Upper lobe of right lung (tissue), 1 donor: ENCODE measurements at regions not wholly inside any gene's neighbourhood (a gene's known extent, or its start where the extent isn't known, plus 50 kb on each side); places are given as distances from the start of the nearest gene placed in this dataset.
"Not testable (repeated sequence)": the region's sequence is repeated elsewhere in the genome, so short reads cannot be mapped to it uniquely, and the experiment has no call there.

ENCODE experiments used
- ATAC-seq: fragments of 200-7000 bp; cut with Tn5 transposase; one replicate; pipeline ENCODE4 v1.9.1; 2020; ENCODE audit warnings: mild to moderate bottlenecking, moderate library complexity
- DNase-seq: peaks from one replicate; pipeline ENCODE4 v3.0.0-alpha.2; 2020
- H3K27ac ChIP-seq: fragments of 200-600 bp; one replicate; pipeline ENCODE4 v1.8.0; 2022
- H3K27me3 ChIP-seq: fragments of 200-600 bp; one replicate; pipeline ENCODE4 v1.8.0; 2022; ENCODE audit warnings: mild to moderate bottlenecking
- H3K36me3 ChIP-seq: fragments of 200-600 bp; one replicate; pipeline ENCODE4 v1.8.0; 2022
- H3K4me1 ChIP-seq: fragments of 200-600 bp; one replicate; pipeline ENCODE4 v1.8.0; 2022
- H3K4me3 ChIP-seq: fragments of 200-600 bp; one replicate; pipeline ENCODE4 v1.8.0; 2022; ENCODE audit warnings: mild to moderate bottlenecking
- H3K9me3 ChIP-seq: fragments of 200-600 bp; one replicate; pipeline ENCODE4 v1.8.0; 2022
- intact Hi-C: fragments of 100-400 bp; cut with DNase I; formaldehyde crosslinking; loops from one replicate; pipeline ENCODE4 v1.11.0; 2022
- TF ChIP-seq, protein P1 (sequence below): fragments of 200-600 bp; IDR thresholded peaks from one replicate; pipeline ENCODE4 v1.8.0; 2022; ENCODE audit warnings: antibody characterized with exemption
- donor health status: DM: no; HTN: yes; CAD: no; lungs with severe emphysema.

DNA sequence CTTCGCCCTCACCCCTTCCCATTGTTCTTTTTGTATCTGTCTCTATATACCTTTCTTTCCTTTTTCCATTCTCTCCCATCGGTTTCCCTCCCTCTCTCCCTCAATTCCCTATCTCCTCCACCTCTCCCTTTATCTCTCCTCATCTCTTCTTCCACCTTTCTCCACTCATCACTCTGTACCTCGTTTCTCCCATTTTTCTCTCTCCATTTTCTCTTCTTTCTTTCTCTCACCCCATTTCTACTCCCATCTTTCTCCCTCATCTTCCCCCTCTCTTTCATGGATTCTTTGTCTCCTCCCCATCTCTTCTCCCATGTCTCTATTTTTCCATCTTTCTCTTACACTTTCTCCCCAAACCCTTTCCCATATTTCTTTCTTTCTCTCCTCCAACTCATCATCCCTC lies 385.9 kb upstream of the CLINT1 start:
- Histone ChIP-seq H3K9me3 (no peaks in the 10 kb centered on the region), H3K27me3 (peaks cover 5% of the 10 kb centered on the region), H3K4me1 (no peaks in the 10 kb centered on the region), H3K36me3 (no peaks in the 10 kb centered on the region), H3K27ac (no peak overlapping the region), H3K4me3 (no peak overlapping the region)
- intact Hi-C loops, result no loop called here
- no peak for DNase-seq
- no peak for ATAC-seq
- TF ChIP-seq, protein P1, sequence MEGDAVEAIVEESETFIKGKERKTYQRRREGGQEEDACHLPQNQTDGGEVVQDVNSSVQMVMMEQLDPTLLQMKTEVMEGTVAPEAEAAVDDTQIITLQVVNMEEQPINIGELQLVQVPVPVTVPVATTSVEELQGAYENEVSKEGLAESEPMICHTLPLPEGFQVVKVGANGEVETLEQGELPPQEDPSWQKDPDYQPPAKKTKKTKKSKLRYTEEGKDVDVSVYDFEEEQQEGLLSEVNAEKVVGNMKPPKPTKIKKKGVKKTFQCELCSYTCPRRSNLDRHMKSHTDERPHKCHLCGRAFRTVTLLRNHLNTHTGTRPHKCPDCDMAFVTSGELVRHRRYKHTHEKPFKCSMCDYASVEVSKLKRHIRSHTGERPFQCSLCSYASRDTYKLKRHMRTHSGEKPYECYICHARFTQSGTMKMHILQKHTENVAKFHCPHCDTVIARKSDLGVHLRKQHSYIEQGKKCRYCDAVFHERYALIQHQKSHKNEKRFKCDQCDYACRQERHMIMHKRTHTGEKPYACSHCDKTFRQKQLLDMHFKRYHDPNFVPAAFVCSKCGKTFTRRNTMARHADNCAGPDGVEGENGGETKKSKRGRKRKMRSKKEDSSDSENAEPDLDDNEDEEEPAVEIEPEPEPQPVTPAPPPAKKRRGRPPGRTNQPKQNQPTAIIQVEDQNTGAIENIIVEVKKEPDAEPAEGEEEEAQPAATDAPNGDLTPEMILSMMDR, result no peak

DNA sequence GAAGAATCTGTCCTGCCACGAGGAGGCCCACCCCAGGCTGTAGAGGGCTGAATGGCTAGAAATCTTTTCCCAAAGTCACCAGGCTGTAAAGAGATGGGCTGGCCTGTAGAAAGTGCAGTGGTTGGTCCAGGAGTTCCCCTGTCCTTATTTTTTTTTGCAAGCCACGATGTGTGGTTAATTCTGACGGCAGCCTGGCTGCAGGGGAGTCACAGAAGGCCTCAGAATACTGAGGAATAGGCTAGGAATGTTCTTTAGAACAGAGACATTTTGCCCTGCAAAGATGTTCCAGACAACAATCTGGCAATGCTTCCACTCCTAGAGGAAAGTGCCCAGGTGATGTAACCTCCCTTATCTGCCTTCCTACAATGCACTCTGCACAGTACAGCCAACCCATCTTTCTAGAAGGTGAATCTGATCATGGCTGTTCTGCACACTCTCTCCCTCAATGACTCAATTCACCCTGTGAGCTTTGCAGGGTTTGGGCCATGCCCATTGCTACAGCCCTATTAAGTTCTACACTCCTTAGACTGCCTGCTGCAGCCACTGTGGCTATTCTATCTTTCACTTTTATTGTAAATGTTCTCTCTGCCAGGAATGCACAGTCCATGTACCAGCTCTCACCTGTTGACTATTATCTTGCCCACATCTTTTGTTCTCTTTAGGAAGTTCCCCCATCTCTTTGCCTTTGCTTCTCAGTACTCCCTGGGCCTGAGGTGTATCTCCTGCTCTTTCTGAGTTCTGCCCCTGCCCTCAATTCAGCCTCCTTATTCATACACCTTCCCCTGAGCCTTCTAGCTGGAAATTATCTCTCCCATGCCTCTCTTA lies 377.8 kb upstream of the CLINT1 start:
- ATAC-seq (no peak), DNase-seq (no peak)
- intact Hi-C loops, result no loop called here
- Histone ChIP-seq H3K27ac (no peak overlapping the region), H3K9me3 (no peaks in the 10 kb centered on the region), H3K27me3 (no peaks in the 10 kb centered on the region), H3K4me3 (no peak overlapping the region), H3K4me1 (no peaks in the 10 kb centered on the region), H3K36me3 (no peaks in the 10 kb centered on the region)
- TF ChIP-seq, protein P1, result no peak

DNA sequence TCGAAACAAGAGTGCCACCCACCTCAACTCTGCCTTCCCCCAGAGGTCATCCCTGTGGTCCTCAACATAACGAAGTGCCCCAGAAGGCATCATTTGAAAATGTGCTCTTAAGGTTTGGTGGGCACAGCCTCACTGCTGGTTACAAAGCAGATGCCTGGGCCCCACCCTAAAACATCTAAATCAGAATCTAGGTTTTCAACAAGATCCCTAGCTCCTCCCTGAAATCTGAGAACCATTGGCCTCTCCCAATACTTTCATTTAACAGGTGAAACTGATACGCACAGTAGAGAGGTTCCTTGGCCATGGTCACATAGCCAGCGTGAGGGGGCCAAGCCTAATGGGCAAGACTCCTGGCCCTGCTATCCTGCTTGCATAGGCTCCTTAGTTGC lies 376.2 kb upstream of the CLINT1 start:
- Histone ChIP-seq H3K36me3 (no peaks in the 10 kb centered on the region), H3K27ac (no peak overlapping the region), H3K4me3 (no peak overlapping the region), H3K27me3 (no peaks in the 10 kb centered on the region), H3K4me1 (no peaks in the 10 kb centered on the region), H3K9me3 (no peaks in the 10 kb centered on the region)
- ATAC-seq (no peak), DNase-seq (no peak)
- intact Hi-C loops, result no loop called here
- TF ChIP-seq, protein P1, result no peak

DNA sequence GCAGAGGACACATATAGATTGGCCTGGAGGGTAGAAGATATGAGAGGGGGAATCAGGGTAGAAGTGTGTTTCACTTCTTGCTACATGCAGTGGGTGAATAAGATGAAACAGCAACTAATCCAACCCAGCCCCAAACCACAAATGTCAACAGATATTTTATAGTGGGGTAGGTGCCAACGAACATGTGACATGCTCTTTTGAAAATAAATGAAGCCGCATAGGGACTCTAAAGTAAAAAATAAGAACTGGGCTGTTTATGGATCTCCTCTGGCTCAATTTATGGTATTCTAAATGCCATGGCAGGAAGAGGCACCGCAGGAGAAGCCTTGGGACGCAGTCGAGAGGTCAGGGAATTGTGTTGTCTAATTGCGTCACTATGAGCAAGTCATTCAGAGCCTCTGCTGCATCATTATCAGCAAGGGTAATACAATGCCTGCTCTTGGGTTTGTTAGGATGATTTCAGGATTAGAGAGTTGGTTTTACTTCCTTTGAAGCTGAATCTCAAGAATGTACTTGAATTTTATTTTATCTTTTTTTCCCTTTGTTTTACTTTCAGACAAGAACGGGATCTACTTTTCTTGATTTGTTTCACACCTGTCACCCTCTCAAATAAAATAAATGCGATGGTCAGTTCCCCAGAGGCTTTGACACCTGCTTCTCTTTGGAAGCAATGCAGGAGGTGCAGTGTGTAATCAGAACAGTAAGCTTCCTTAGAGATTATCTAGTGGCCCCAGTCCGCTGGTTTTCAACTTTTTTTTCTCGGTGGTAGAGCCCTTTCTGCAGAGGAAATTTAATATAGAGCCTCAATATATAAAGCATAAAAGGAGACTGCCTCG lies 375.6 kb upstream of the CLINT1 start:
- Histone ChIP-seq H3K4me3 (no peak overlapping the region), H3K27me3 (no peaks in the 10 kb centered on the region), H3K36me3 (no peaks in the 10 kb centered on the region), H3K9me3 (no peaks in the 10 kb centered on the region), H3K27ac (no peak overlapping the region), H3K4me1 (no peaks in the 10 kb centered on the region)
- TF ChIP-seq, protein P1, result no peak
- intact Hi-C loops, result no loop called here
- ATAC-seq (no peak), DNase-seq (no peak)

DNA sequence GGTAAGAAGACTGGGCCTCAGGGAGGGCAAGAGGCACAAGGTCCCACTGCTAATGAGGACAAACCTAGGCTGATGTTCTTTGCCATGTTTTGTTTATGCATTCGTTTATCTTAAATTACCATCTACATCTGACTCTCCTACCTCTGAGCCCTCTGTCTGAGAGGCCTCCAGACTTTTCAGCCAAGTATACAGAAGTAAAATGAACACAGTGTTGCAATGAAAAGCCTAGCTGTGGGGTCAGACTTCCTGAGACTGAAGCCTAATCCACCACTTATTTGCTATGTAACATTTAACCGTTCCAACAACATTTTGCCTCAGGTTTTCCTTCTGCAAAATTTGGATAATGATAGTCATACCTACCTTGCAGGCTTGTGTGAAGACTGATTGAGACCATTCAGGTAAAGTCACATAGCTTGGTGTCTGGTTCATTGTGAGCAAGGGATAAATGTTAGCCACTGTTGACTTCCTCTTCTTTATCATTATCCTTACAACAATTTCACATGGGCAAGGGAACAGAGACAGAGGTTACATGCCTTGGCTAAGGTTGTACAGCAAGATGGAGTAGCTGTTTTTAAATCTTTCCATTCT lies 374.9 kb upstream of the CLINT1 start:
- intact Hi-C loops, result no loop called here
- no peak overlapping the region for H3K27ac ChIP-seq
- no peaks in the 10 kb centered on the region for H3K36me3 ChIP-seq
- no peaks in the 10 kb centered on the region for H3K27me3 ChIP-seq
- DNase-seq, result no peak
- no peak overlapping the region for H3K4me3 ChIP-seq
- no peaks in the 10 kb centered on the region for H3K9me3 ChIP-seq
- peak; percentile 50 for ATAC-seq
- no peaks in the 10 kb centered on the region for H3K4me1 ChIP-seq
- TF ChIP-seq, protein P1, result no peak

DNA sequence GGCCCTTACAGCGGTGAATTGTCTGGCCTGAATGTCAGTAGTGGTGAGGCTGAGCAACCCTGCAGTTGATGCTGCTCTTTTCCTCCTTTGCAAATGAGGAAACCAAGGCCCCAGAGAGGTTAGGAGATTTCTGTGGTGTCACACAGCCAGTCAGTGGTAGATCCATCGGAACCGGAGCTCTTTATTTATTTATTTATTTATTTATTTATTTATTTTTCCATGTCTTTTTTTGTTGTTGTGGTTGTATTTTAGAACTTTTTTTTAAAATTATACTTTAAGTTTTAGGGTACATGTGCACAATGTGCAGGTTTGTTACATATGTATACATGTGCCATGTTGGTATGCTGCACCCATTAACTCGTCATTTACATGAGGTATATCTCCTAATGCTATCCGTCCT lies 368.4 kb upstream of the CLINT1 start:
- intact Hi-C loops, ATAC-seq, H3K27me3 ChIP-seq, DNase-seq, H3K4me1 ChIP-seq, H3K27ac ChIP-seq, H3K4me3 ChIP-seq, H3K9me3 ChIP-seq, H3K36me3 ChIP-seq: not testable (repeated sequence)
